Calu3 (cell line): ENCODE measurements at regions not wholly inside any gene's neighbourhood (a gene's known extent, or its start where the extent isn't known, plus 50 kb on each side); places are given as distances from the start of the nearest gene placed in this dataset.

Experiments
- BruUV-seq: library from RNA; stranded (reverse); fragments of 400-500 nt; replicated peaks from 2 replicates; lab custom pipeline; 2021; lab: Mats Ljungman, UMichigan
- CTCF ChIA-PET: fragments of 300-600 bp; sonication (Branson Sonifier 250); formaldehyde crosslinking; loops from one replicate; lab custom pipeline; 2022; ENCODE audit warnings: antibody characterized with exemption; lab: Charles Lee
- DNase-seq: peaks from one replicate; pipeline ENCODE4 v3.0.0; 2022
- H3K27ac Mint-ChIP-seq: one replicate; pipeline ENCODE4 v1.8.0; 2022; ENCODE audit warnings: mixed read lengths; ENCODE audit not compliant: unreplicated experiment
- H3K27me3 Mint-ChIP-seq: one replicate; pipeline ENCODE4 v1.8.0; 2022; ENCODE audit warnings: mixed read lengths; ENCODE audit not compliant: unreplicated experiment
- H3K36me3 Mint-ChIP-seq: one replicate; pipeline ENCODE4 v1.8.0; 2022; ENCODE audit warnings: mild to moderate bottlenecking, moderate library complexity, mixed read lengths; ENCODE audit not compliant: insufficient read depth, unreplicated experiment
- H3K4me1 Mint-ChIP-seq: one replicate; pipeline ENCODE4 v1.8.0; 2022; ENCODE audit warnings: mild to moderate bottlenecking, low read depth, mixed read lengths; ENCODE audit not compliant: unreplicated experiment
- H3K4me3 Mint-ChIP-seq: one replicate; pipeline ENCODE4 v1.8.0; 2022; ENCODE audit warnings: mild to moderate bottlenecking, low read depth, moderate library complexity, mixed read lengths; ENCODE audit not compliant: unreplicated experiment
- H3K9me3 Mint-ChIP-seq: one replicate; pipeline ENCODE4 v1.8.0; 2022; ENCODE audit warnings: low read depth, mixed read lengths; ENCODE audit not compliant: unreplicated experiment
- intact Hi-C: fragments of 100-400 bp; cut with micrococcal nuclease; formaldehyde crosslinking; loops from one replicate; pipeline ENCODE4 v1.10.0; 2022; ENCODE audit not compliant: unreplicated experiment
- TF ChIP-seq, protein P1 (sequence below): fragments of 200-600 bp; IDR thresholded peaks from one replicate; pipeline ENCODE4 v1.8.0; 2022; ENCODE audit warnings: antibody characterized with exemption; ENCODE audit not compliant: unreplicated experiment

GRCh38 chr9:12060811-12061210 is 632.4 kb upstream of the TYRP1 start:
- Mint-ChIP-seq H3K4me1 (no peaks in the 10 kb centered on the region), H3K36me3 (no peaks in the 10 kb centered on the region), H3K27me3 (no peaks in the 10 kb centered on the region), H3K9me3 (peaks cover 3% of the 10 kb centered on the region), H3K4me3 (no peak overlapping the region), H3K27ac (no peak overlapping the region)
- no TSS peak for BruUV-seq
- no peak for DNase-seq
- intact Hi-C loops: no loop called here
- CTCF ChIA-PET: no interaction called here
- TF ChIP-seq, protein P1, sequence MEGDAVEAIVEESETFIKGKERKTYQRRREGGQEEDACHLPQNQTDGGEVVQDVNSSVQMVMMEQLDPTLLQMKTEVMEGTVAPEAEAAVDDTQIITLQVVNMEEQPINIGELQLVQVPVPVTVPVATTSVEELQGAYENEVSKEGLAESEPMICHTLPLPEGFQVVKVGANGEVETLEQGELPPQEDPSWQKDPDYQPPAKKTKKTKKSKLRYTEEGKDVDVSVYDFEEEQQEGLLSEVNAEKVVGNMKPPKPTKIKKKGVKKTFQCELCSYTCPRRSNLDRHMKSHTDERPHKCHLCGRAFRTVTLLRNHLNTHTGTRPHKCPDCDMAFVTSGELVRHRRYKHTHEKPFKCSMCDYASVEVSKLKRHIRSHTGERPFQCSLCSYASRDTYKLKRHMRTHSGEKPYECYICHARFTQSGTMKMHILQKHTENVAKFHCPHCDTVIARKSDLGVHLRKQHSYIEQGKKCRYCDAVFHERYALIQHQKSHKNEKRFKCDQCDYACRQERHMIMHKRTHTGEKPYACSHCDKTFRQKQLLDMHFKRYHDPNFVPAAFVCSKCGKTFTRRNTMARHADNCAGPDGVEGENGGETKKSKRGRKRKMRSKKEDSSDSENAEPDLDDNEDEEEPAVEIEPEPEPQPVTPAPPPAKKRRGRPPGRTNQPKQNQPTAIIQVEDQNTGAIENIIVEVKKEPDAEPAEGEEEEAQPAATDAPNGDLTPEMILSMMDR: no peak

GRCh38 chr9:12065050-12065449 is 628.1 kb upstream of the TYRP1 start:
- Mint-ChIP-seq H3K27me3 (no peaks in the 10 kb centered on the region), H3K27ac (no peak overlapping the region), H3K9me3 (no peaks in the 10 kb centered on the region), H3K4me3 (no peak overlapping the region), H3K36me3 (no peaks in the 10 kb centered on the region), H3K4me1 (no peaks in the 10 kb centered on the region)
- CTCF ChIA-PET: no interaction called here
- no TSS peak for BruUV-seq
- intact Hi-C loops: no loop called here
- TF ChIP-seq, protein P1: no peak
- no peak for DNase-seq

DNA sequence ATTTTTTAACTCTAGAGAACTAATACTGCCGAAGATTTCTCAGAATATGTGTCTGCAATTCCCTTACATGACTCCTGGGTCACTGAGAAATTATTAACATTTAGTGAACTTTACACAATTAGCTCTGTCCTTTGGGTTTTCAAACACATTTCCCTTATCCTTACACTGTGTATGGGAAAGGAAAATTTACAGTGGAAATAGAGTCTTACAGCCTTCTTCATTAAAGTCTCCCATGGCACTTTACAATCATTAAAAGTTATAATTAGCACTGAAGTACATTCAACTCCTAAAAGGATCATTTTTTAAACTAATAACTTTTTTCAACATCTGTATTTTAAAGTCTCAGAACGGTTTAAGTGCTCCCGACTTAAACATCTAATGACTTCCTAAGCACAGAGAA is 627.5 kb upstream of the TYRP1 start:
- no peaks in the 10 kb centered on the region for H3K9me3 Mint-ChIP-seq
- no peaks in the 10 kb centered on the region for H3K27me3 Mint-ChIP-seq
- TF ChIP-seq, protein P1: no peak
- no peaks in the 10 kb centered on the region for H3K4me1 Mint-ChIP-seq
- DNase-seq: no peak
- CTCF ChIA-PET: no interaction called here
- H3K27ac Mint-ChIP-seq: no peak overlapping the region
- intact Hi-C loops: no loop called here
- H3K4me3 Mint-ChIP-seq: no peak overlapping the region
- BruUV-seq: no TSS peak
- no peaks in the 10 kb centered on the region for H3K36me3 Mint-ChIP-seq

DNA sequence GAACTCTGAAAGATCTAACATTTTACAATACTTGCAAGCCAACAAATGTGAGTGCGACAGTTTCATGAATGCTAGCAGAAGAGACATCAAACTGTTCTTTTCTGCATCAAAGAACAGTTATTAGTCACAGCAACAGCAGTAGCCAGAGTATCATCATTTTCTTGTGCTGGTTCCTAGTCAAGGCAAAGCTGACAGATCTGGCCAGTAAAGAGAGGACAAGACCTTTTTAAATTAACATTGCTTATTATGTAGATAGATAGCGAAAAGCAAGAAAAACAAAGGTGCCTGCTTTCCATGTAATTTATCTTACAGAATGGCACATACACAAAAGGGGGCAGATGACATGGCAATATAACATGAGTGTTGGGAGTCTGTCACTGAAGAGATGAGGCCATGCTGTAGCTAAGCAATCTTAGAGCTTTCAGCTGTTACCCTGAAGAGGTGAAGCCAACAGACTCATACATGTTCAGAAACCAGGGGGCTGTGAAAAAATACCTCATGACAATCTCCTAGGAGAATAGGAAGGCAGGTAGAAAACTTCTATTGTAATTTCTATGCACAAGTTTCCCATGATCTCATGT is 626.6 kb upstream of the TYRP1 start:
- no peaks in the 10 kb centered on the region for H3K4me1 Mint-ChIP-seq
- no peak overlapping the region for H3K4me3 Mint-ChIP-seq
- H3K27me3 Mint-ChIP-seq: no peaks in the 10 kb centered on the region
- TF ChIP-seq, protein P1: no peak
- no peaks in the 10 kb centered on the region for H3K36me3 Mint-ChIP-seq
- no peak overlapping the region for H3K27ac Mint-ChIP-seq
- H3K9me3 Mint-ChIP-seq: peaks cover 2% of the 10 kb centered on the region
- no TSS peak for BruUV-seq
- intact Hi-C loops: no loop called here
- no peak for DNase-seq
- CTCF ChIA-PET: no interaction called here
